A673 (cell line): ENCODE measurements at regions not wholly inside any gene's neighbourhood (a gene's known extent, or its start where the extent isn't known, plus 50 kb on each side); places are given as distances from the start of the nearest gene placed in this dataset.

Source experiments
- BruUV-seq: library from RNA; stranded (reverse); fragments of 400-500 nt; replicated peaks from 2 replicates; lab custom pipeline; 2021; lab: Mats Ljungman, UMichigan
- CTCF ChIA-PET: fragments of 300-600 bp; sonication (Branson Sonifier 250); formaldehyde crosslinking; loops from one replicate; lab custom pipeline; 2022; ENCODE audit warnings: antibody characterized with exemption; lab: Charles Lee
- POLR2A ChIA-PET: fragments of 300-600 bp; sonication (Branson Sonifier 250); formaldehyde crosslinking; loops from one replicate; lab custom pipeline; 2022; ENCODE audit warnings: antibody characterized with exemption; ENCODE audit not compliant: low non-redundant PET; lab: Charles Lee
- DNase-seq: peaks from one replicate; pipeline ENCODE4 v3.0.0-alpha.2; 2015; ENCODE audit warnings: low spot score
- H3K27ac ChIP-seq: fragments of 200-600 bp; sonication (generic); 2 replicates; pipeline ENCODE4 v1.5.1; 2016; ENCODE audit warnings: mixed run types, low read depth, mild to moderate bottlenecking, mixed read lengths, antibody characterized with exemption, low read length; ENCODE audit not compliant: poor library complexity, severe bottlenecking
- H3K27me3 ChIP-seq: fragments of 200-600 bp; sonication (generic); replicated peaks from 2 replicates; pipeline ENCODE4 v1.6.1; 2017; ENCODE audit warnings: mixed run types, low read depth, mild to moderate bottlenecking, mixed read lengths, antibody characterized with exemption, low read length; ENCODE audit not compliant: insufficient read depth, poor library complexity
- H3K36me3 ChIP-seq: fragments of 200-600 bp; sonication (generic); 2 replicates; pipeline ENCODE4 v1.6.1; 2016; ENCODE audit warnings: mixed run types, mild to moderate bottlenecking, mixed read lengths, antibody characterized with exemption, low read length; ENCODE audit not compliant: insufficient read depth, poor library complexity, severe bottlenecking
- H3K4me1 ChIP-seq: fragments of 200-600 bp; sonication (generic); 2 replicates; pipeline ENCODE4 v1.6.1; 2017; ENCODE audit warnings: mixed run types, mild to moderate bottlenecking, mixed read lengths, antibody characterized with exemption, low read length; ENCODE audit not compliant: insufficient read depth, poor library complexity, severe bottlenecking
- H3K4me3 ChIP-seq: fragments of 200-600 bp; sonication (generic); 2 replicates; pipeline ENCODE4 v1.5.1; 2016; ENCODE audit warnings: low read depth, mixed run types, mild to moderate bottlenecking, mixed read lengths, low read length; ENCODE audit not compliant: poor library complexity, severe bottlenecking
- H3K9me3 ChIP-seq: fragments of 200-600 bp; sonication (generic); 2 replicates; pipeline ENCODE4 v1.6.1; 2016; ENCODE audit warnings: mixed run types, low read depth, mild to moderate bottlenecking, mixed read lengths, antibody characterized with exemption, low read length; ENCODE audit not compliant: poor library complexity, severe bottlenecking
- CTCF ChIP-seq: fragments of 300-800, 200-600 bp; sonication (generic); conservative IDR thresholded peaks from 2 replicates; pipeline ENCODE4 v1.5.1; 2017; ENCODE audit warnings: low read depth, mild to moderate bottlenecking, antibody characterized with exemption, low read length, moderate library complexity, mixed read lengths
- EZH2 ChIP-seq: fragments of 200-600 bp; sonication (generic); IDR thresholded peaks from 2 replicates; pipeline ENCODE4 v1.6.1; 2017; ENCODE audit warnings: borderline replicate concordance, low read depth, mild to moderate bottlenecking, mixed read lengths, antibody characterized with exemption, low read length; ENCODE audit not compliant: poor library complexity, severe bottlenecking
- intact Hi-C: fragments of 100-400 bp; cut with micrococcal nuclease; formaldehyde crosslinking; loops from one replicate; pipeline ENCODE4 v1.10.0; 2022; ENCODE audit not compliant: unreplicated experiment

GRCh38 chr9:1271786-1272185 lies 221.6 kb downstream of the DMRT2 start:
- TF ChIP-seq EZH2 (no peak), CTCF (no peak)
- ChIA-PET CTCF (no interaction called here), POLR2A (no interaction called here)
- H3K4me3 ChIP-seq, result no peak overlapping the region
- no peaks in the 10 kb centered on the region for H3K9me3 ChIP-seq
- no peaks in the 10 kb centered on the region for H3K27me3 ChIP-seq
- no peaks in the 10 kb centered on the region for H3K36me3 ChIP-seq
- H3K4me1 ChIP-seq, result no peaks in the 10 kb centered on the region
- DNase-seq, result no peak
- H3K27ac ChIP-seq, result no peak overlapping the region
- no TSS peak for BruUV-seq
- intact Hi-C loops, result no loop called here

- intact Hi-C loops, result no loop called here
- TF ChIP-seq EZH2 (no peak), CTCF (no peak)
- DNase-seq, result no peak
- Histone ChIP-seq H3K36me3 (no peaks in the 10 kb centered on the region), H3K9me3 (no peaks in the 10 kb centered on the region), H3K4me3 (no peak overlapping the region), H3K27me3 (no peaks in the 10 kb centered on the region), H3K4me1 (no peaks in the 10 kb centered on the region), H3K27ac (no peak overlapping the region)
- BruUV-seq, result no TSS peak
- CTCF ChIA-PET, result no interaction called here
- POLR2A ChIA-PET, result no interaction called here
These were observed 222.3 kb downstream of the DMRT2 start for GRCh38 chr9:1272488-1272887.

GRCh38 chr9:1273859-1274258 lies 223.7 kb downstream of the DMRT2 start:
- Histone ChIP-seq H3K27ac (no peak overlapping the region), H3K27me3 (no peaks in the 10 kb centered on the region), H3K4me1 (no peaks in the 10 kb centered on the region), H3K36me3 (no peaks in the 10 kb centered on the region), H3K9me3 (no peaks in the 10 kb centered on the region), H3K4me3 (no peak overlapping the region)
- DNase-seq, result no peak
- intact Hi-C loops, result no loop called here
- no peak for TF ChIP-seq EZH2
- no peak for TF ChIP-seq CTCF
- ChIA-PET CTCF (no interaction called here), POLR2A (no interaction called here)
- BruUV-seq, result no TSS peak
